H1 (cell line): ENCODE measurements at regions not wholly inside any gene's neighbourhood (a gene's known extent, or its start where the extent isn't known, plus 50 kb on each side); places are given as distances from the start of the nearest gene placed in this dataset.

ENCODE experiments used
- BCL11A ChIP-seq, 2 experiments: IDR thresholded peaks; one replicate each; pipeline ENCODE4 v1.6.1; 2011; ENCODE audit warnings: low read depth in 2 of 2, low read length in 2 of 2, mild to moderate bottlenecking in 2 of 2
- CHD2 ChIP-seq: IDR thresholded peaks from 2 replicates; pipeline ENCODE4 v1.6.1; 2012; ENCODE audit warnings: low read length, improper control_type of control experiment
- MAFK ChIP-seq: IDR thresholded peaks from 2 replicates; pipeline ENCODE4 v1.6.1; 2012; ENCODE audit warnings: low read depth, mild to moderate bottlenecking, improper control_type of control experiment, low read length
- MAX ChIP-seq: IDR thresholded peaks from 2 replicates; pipeline ENCODE4 v1.6.1; 2012; ENCODE audit warnings: inconsistent platforms
- POLR2A ChIP-seq, 2 experiments: IDR thresholded peaks; 1 replicate in 1 of 2; 2 replicates in 1 of 2; pipeline ENCODE4 v1.6.1; 2011; ENCODE audit warnings: low read depth in 2 of 2, low read length in 2 of 2, mild to moderate bottlenecking in 2 of 2; ENCODE audit errors: control extremely low read depth in 1 of 2
- POLR2AphosphoS5 ChIP-seq: IDR thresholded peaks from 2 replicates; pipeline ENCODE4 v1.6.1; 2011; ENCODE audit warnings: low read depth, low read length
- RXRA ChIP-seq: IDR thresholded peaks from 2 replicates; pipeline ENCODE4 v1.6.1; 2011; ENCODE audit warnings: low read depth, mild to moderate bottlenecking, low read length, moderate library complexity; ENCODE audit not compliant: insufficient read depth

GRCh38 chr4:18631586-18631985, 610.0 kb upstream of the LCORL start (continued):
- TF ChIP-seq RXRA (no peak), POLR2AphosphoS5 (no peak), POLR2A (IDR thresholded peaks at IDR 0.05; ENCODE audit: control extremely low read depth in 1 of 2, low read depth in 2 of 2, low read length in 2 of 2) (no peak), MAX (no peak), CHD2 (no peak), BCL11A (IDR thresholded peaks at IDR 0.05; ENCODE audit: low read depth in 2 of 2, low read length in 2 of 2) (no peak), MAFK (no peak)
